Small intestine (tissue), 7 donors: ENCODE measurements at regions not wholly inside any gene's neighbourhood (a gene's known extent, or its start where the extent isn't known, plus 50 kb on each side); places are given as distances from the start of the nearest gene placed in this dataset.
A peak's percentile ranks its signal among the peaks of the same experiment; 100 is the strongest.
"Not testable (repeated sequence)": the region's sequence is repeated elsewhere in the genome, so short reads cannot be mapped to it uniquely, and the experiment has no call there.

Experiments
- DNase-seq, 2 donors: peaks; one replicate each; pipeline versions ENCODE4 v3.0.0 to v3.0.0-alpha.2; 2013
- FAIRE-seq: peaks from 2 replicates; lab custom pipeline; 2012; peaks lifted over from hg19 to GRCh38; lab: Jason Lieb, UNC
- H3K27ac ChIP-seq, 3 donors: one replicate each; pipeline ENCODE4 v1.5.1; 2013; ENCODE audit warnings: low read length in 2 of 3, mild to moderate bottlenecking in 2 of 3, control low read depth in 1 of 3, inconsistent platforms in 1 of 3, low read depth in 1 of 3, moderate library complexity in 1 of 3
- H3K27me3 ChIP-seq, 3 donors: one replicate each; pipeline ENCODE4 v1.6.1; 2013; ENCODE audit warnings: low read length in 3 of 3, inconsistent platforms in 1 of 3; ENCODE audit not compliant: control insufficient read depth in 3 of 3, insufficient read depth in 3 of 3
- H3K36me3 ChIP-seq, 3 donors: one replicate each; pipeline ENCODE4 v1.6.1; 2013; ENCODE audit warnings: low read length in 3 of 3, inconsistent platforms in 1 of 3, low read depth in 1 of 3, mild to moderate bottlenecking in 1 of 3, moderate library complexity in 1 of 3; ENCODE audit not compliant: control insufficient read depth in 3 of 3, insufficient read depth in 2 of 3
- H3K4me1 ChIP-seq, 3 donors: one replicate each; pipeline ENCODE4 v1.6.1; 2013; ENCODE audit warnings: low read length in 2 of 3, inconsistent platforms in 1 of 3, low read depth in 1 of 3, mild to moderate bottlenecking in 1 of 3, moderate library complexity in 1 of 3; ENCODE audit not compliant: control insufficient read depth in 3 of 3, insufficient read depth in 2 of 3
- H3K4me3 ChIP-seq, 3 donors: one replicate each; pipeline ENCODE4 v1.5.1; 2013; ENCODE audit warnings: low read length in 3 of 3, control low read depth in 1 of 3, inconsistent platforms in 1 of 3, low read depth in 1 of 3, mild to moderate bottlenecking in 1 of 3, moderate library complexity in 1 of 3
- H3K9me3 ChIP-seq, 2 donors: one replicate each; pipeline ENCODE4 v1.6.1; 2013; ENCODE audit warnings: low read depth in 1 of 2, low read length in 1 of 2; ENCODE audit not compliant: control insufficient read depth in 2 of 2, insufficient read depth in 1 of 2
- WGBS, 3 donors: extraction: QIAGEN DNeasy Blood & Tissue Kit; methylation state at CpG; one replicate each; pipeline ENCODE4 v1.1.7; 2013; 5-methylcytosine and 5-hydroxymethylcytosine counted together
- donor health status: healthy with polysubstance abuse.
- donor health status: control.
- donor health status: control.
- donor health status: Bipolar disorder and iron deficiency.
- donor health status: healthy.

GRCh38 chr15:24857763-24858162 is 97.0 kb upstream of the SNRPN start:
- FAIRE-seq (no peak), DNase-seq (no peak)
- H3K4me3 ChIP-seq = no peak overlapping the region
- 51 to 58% (median 51%) methylated on average over 5 of the region's 5 CpGs for WGBS, 3 donors
- H3K36me3 ChIP-seq = no peaks in the 10 kb centered on the region
- no peak overlapping the region for H3K27ac ChIP-seq
- peaks cover 0 to 2% (median 0%) of the 10 kb centered on the region in 3 donors for H3K27me3 ChIP-seq
- no peaks in the 10 kb centered on the region for H3K9me3 ChIP-seq
- H3K4me1 ChIP-seq = no peaks in the 10 kb centered on the region

- not testable (repeated sequence) for H3K4me1 ChIP-seq, H3K27ac ChIP-seq, H3K36me3 ChIP-seq, DNase-seq, FAIRE-seq, H3K27me3 ChIP-seq, H3K4me3 ChIP-seq, H3K9me3 ChIP-seq
- WGBS, 3 donors = 72 to 84% (median 80%) methylated on average over 4 of the region's 4 CpGs
Observed at GRCh38 chr15:24858183-24858582, 96.6 kb upstream of the SNRPN start.

- WGBS, 3 donors = 57 to 61% (median 59%) methylated on average over 7 of the region's 7 CpGs
- H3K36me3 ChIP-seq = no peaks in the 10 kb centered on the region
- peaks cover 0 to 3% of the 10 kb centered on the region in 2 donors for H3K9me3 ChIP-seq
- no peak overlapping the region for H3K4me3 ChIP-seq
- peaks cover 0 to 2% (median 0%) of the 10 kb centered on the region in 3 donors for H3K27me3 ChIP-seq
- H3K27ac ChIP-seq = no peak overlapping the region
- no peaks in the 10 kb centered on the region for H3K4me1 ChIP-seq
- DNase-seq = no peak
- no peak for FAIRE-seq
Observed at GRCh38 chr15:24858737-24859601, 95.8 kb upstream of the SNRPN start.

- Histone ChIP-seq H3K27me3 (peaks cover 0 to 2% (median 0%) of the 10 kb centered on the region in 3 donors), H3K36me3 (no peaks in the 10 kb centered on the region), H3K9me3 (peaks cover 0 to 3% of the 10 kb centered on the region in 2 donors), H3K4me3 (no peak overlapping the region), H3K27ac (no peak overlapping the region), H3K4me1 (no peaks in the 10 kb centered on the region)
- 44 to 80% (median 54%) methylated on average over 1 of the region's 1 CpG for WGBS, 3 donors
- FAIRE-seq (no peak), DNase-seq (no peak)
Observed at GRCh38 chr15:24861014-24861690, 93.6 kb upstream of the SNRPN start.

- FAIRE-seq (no peak), DNase-seq (no peak)
- Histone ChIP-seq H3K4me1 (no peaks in the 10 kb centered on the region), H3K27me3 (no peaks in the 10 kb centered on the region), H3K4me3 (no peak overlapping the region), H3K9me3 (peaks cover 0 to 3% of the 10 kb centered on the region in 2 donors), H3K27ac (no peak overlapping the region), H3K36me3 (no peaks in the 10 kb centered on the region)
- 69 to 74% (median 74%) methylated on average over 6 of the region's 6 CpGs for WGBS, 3 donors
Observed at GRCh38 chr15:24862726-24863521, 91.9 kb upstream of the SNRPN start.

- Histone ChIP-seq H3K9me3 (peaks cover 0 to 3% of the 10 kb centered on the region in 2 donors), H3K4me3 (no peak overlapping the region), H3K27me3 (no peaks in the 10 kb centered on the region), H3K36me3 (no peaks in the 10 kb centered on the region), H3K27ac (no peak overlapping the region), H3K4me1 (no peaks in the 10 kb centered on the region)
- no peak for FAIRE-seq
- DNase-seq = no peak
- WGBS, 3 donors = 75 to 79% (median 76%) methylated on average over 4 of the region's 4 CpGs
Observed at GRCh38 chr15:24865303-24865702, 89.5 kb upstream of the SNRPN start.

GRCh38 chr15:24877174-24877573 is 77.6 kb upstream of the SNRPN start:
- H3K27ac ChIP-seq = no peak overlapping the region
- peaks cover 0 to 2% (median 0%) of the 10 kb centered on the region in 3 donors for H3K27me3 ChIP-seq
- H3K9me3 ChIP-seq = peaks cover 0 to 8% of the 10 kb centered on the region in 2 donors
- no peak for FAIRE-seq
- H3K4me1 ChIP-seq = no peaks in the 10 kb centered on the region
- DNase-seq = no peak
- no peaks in the 10 kb centered on the region for H3K36me3 ChIP-seq
- no peak overlapping the region for H3K4me3 ChIP-seq
- WGBS, 3 donors = 76 to 82% (median 81%) methylated on average over 7 of the region's 7 CpGs

GRCh38 chr15:24878153-24878552 is 76.6 kb upstream of the SNRPN start:
- DNase-seq (peak in 1 of 2 donors; percentile 74), FAIRE-seq (no peak)
- no peaks in the 10 kb centered on the region for H3K36me3 ChIP-seq
- no peaks in the 10 kb centered on the region for H3K4me1 ChIP-seq
- peak overlapping the region in 1 of 3 donors; percentile 56 for H3K4me3 ChIP-seq
- peak overlapping the region in 1 of 3 donors; percentile 71 for H3K27ac ChIP-seq
- peaks cover 0 to 8% of the 10 kb centered on the region in 2 donors for H3K9me3 ChIP-seq
- 46 to 70% (median 57%) methylated on average over 37 of the region's 37 CpGs for WGBS, 3 donors
- H3K27me3 ChIP-seq = peaks cover 0 to 2% (median 0%) of the 10 kb centered on the region in 3 donors
